GM23338 (cell line): ENCODE measurements at regions not wholly inside any gene's neighbourhood (a gene's known extent, or its start where the extent isn't known, plus 50 kb on each side); places are given as distances from the start of the nearest gene placed in this dataset.

ENCODE experiments used
- CREB1 ChIP-seq: fragments of 250-450 bp; sonication (Bioruptor Pico); IDR thresholded peaks from 2 replicates; pipeline ENCODE4 v1.5.0; 2020; ENCODE audit warnings: low read depth, mild to moderate bottlenecking, moderate library complexity
- CTCF ChIP-seq, 2 experiments: fragments of 200-600 bp in 1 of 2; sonication (generic) in 1 of 2; conservative IDR thresholded peaks; 2 replicates each; pipeline versions ENCODE4 v1.5.1 to v1.6.1; 2016 to 2017; ENCODE audit warnings: antibody characterized with exemption in 2 of 2, low read depth in 2 of 2, mild to moderate bottlenecking in 2 of 2, moderate library complexity in 1 of 2
- EZH2 ChIP-seq: fragments of 200-600 bp; sonication (generic); IDR thresholded peaks from one replicate; pipeline ENCODE4 v1.8.0; 2017; ENCODE audit warnings: antibody characterized with exemption, mild to moderate bottlenecking, low read depth; ENCODE audit not compliant: unreplicated experiment
- JUNB ChIP-seq: IDR thresholded peaks from one replicate; pipeline ENCODE4 v1.6.1; 2016; ENCODE audit warnings: antibody characterized with exemption; ENCODE audit not compliant: unreplicated experiment
- NANOG ChIP-seq: IDR thresholded peaks from 2 replicates; pipeline ENCODE4 v1.6.1; 2016; ENCODE audit warnings: antibody characterized with exemption, borderline replicate concordance
- POLR2AphosphoS5 ChIP-seq: IDR thresholded peaks from 2 replicates; pipeline ENCODE4 v1.6.1; 2016; ENCODE audit warnings: antibody characterized with exemption, low read depth
- REST ChIP-seq: IDR thresholded peaks from one replicate; pipeline ENCODE4 v1.6.1; 2018; ENCODE audit warnings: antibody characterized with exemption; ENCODE audit not compliant: unreplicated experiment
- ZNF114 ChIP-seq: fragments of 250-450 bp; sonication (Bioruptor Pico); IDR thresholded peaks from 2 replicates; pipeline ENCODE4 v1.5.0; 2020; ENCODE audit warnings: mild to moderate bottlenecking, moderate library complexity
- ZNF462 ChIP-seq: fragments of 250-450 bp; sonication (Bioruptor Pico); IDR thresholded peaks from 2 replicates; pipeline ENCODE4 v1.5.0; 2020; ENCODE audit warnings: mild to moderate bottlenecking, moderate library complexity

GRCh38 chr13:107202371-107203023 is 634.6 kb upstream of the ARGLU1 start:
- TF ChIP-seq CTCF (conservative IDR thresholded peaks at IDR 0.05; ENCODE audit: low read depth in 2 of 2), result no peak
- TF ChIP-seq ZNF114, result no peak
- no peak for TF ChIP-seq EZH2
- TF ChIP-seq NANOG, result no peak
- no peak for TF ChIP-seq ZNF462 (CRISPR knock-in tag)
- TF ChIP-seq POLR2AphosphoS5, result no peak
- TF ChIP-seq JUNB, result no peak
- TF ChIP-seq REST, result no peak
- TF ChIP-seq CREB1, result no peak
